ENCODE measurements at regions not wholly inside any gene's neighbourhood (a gene's known extent, or its start where the extent isn't known, plus 50 kb on each side); places are given as distances from the start of the nearest gene placed in this dataset.

DNA sequence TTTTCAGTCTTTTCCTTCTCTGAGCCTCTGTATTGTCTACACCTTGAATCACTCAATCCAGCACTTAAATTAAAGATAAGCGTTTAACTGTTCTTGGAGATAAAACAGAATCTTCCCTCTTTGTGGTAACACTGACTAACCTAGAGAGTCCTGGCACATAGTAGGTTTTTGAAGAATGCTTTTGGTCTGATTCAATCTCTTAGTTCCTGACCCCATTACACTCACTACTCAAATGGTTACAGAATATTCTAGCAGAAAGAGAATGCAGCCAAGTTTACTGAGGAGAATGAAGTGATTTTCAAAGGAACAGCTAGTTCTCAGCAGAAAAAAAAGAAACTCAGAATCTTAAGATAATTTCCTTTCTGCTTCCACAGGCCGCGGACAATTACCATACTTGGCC is 309.2 kb upstream of the PRMT6 start:
- TF ChIP-seq, protein P1, sequence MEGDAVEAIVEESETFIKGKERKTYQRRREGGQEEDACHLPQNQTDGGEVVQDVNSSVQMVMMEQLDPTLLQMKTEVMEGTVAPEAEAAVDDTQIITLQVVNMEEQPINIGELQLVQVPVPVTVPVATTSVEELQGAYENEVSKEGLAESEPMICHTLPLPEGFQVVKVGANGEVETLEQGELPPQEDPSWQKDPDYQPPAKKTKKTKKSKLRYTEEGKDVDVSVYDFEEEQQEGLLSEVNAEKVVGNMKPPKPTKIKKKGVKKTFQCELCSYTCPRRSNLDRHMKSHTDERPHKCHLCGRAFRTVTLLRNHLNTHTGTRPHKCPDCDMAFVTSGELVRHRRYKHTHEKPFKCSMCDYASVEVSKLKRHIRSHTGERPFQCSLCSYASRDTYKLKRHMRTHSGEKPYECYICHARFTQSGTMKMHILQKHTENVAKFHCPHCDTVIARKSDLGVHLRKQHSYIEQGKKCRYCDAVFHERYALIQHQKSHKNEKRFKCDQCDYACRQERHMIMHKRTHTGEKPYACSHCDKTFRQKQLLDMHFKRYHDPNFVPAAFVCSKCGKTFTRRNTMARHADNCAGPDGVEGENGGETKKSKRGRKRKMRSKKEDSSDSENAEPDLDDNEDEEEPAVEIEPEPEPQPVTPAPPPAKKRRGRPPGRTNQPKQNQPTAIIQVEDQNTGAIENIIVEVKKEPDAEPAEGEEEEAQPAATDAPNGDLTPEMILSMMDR (IDR thresholded peaks at IDR 0.05), result no peak
- TF ChIP-seq POLR2AphosphoS5 (IDR thresholded peaks at IDR 0.05) (no peak), POLR2A (IDR thresholded peaks at IDR 0.05) (no peak)
